ENCODE measurements at regions not wholly inside any gene's neighbourhood (a gene's known extent, or its start where the extent isn't known, plus 50 kb on each side); places are given as distances from the start of the nearest gene placed in this dataset.

DNA sequence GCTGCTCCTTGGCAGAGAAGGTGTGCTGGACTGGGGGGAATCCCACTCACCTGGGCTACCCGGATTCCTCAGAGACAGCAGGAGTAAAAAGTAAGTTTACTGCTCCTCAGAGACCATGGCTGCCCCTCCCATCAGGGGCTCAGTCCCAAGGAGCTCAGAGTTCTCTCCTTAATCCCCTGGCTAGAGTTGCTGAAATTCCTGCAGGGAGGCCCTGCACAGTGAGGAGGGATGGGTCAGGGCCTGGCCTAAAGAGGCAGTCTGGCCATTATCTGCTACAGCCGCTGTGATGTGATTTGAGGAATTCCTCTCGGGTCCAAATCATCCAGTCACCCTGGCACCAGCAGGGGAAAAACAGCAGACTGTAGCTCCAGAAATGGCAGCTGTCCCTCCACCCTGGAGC, 502.5 kb downstream of the PCDH17 start:
- DNase-seq (ENCODE audit: extremely low read depth, low read depth) = no peak
- H3K4me3 ChIP-seq (replicated peaks; ENCODE audit: low read depth, low read length) = no peak overlapping the region
- TF ChIP-seq, protein P1, sequence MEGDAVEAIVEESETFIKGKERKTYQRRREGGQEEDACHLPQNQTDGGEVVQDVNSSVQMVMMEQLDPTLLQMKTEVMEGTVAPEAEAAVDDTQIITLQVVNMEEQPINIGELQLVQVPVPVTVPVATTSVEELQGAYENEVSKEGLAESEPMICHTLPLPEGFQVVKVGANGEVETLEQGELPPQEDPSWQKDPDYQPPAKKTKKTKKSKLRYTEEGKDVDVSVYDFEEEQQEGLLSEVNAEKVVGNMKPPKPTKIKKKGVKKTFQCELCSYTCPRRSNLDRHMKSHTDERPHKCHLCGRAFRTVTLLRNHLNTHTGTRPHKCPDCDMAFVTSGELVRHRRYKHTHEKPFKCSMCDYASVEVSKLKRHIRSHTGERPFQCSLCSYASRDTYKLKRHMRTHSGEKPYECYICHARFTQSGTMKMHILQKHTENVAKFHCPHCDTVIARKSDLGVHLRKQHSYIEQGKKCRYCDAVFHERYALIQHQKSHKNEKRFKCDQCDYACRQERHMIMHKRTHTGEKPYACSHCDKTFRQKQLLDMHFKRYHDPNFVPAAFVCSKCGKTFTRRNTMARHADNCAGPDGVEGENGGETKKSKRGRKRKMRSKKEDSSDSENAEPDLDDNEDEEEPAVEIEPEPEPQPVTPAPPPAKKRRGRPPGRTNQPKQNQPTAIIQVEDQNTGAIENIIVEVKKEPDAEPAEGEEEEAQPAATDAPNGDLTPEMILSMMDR (IDR thresholded peaks at IDR 0.05; ENCODE audit: low read depth, low read length, missing control alignments) = no peak

DNA sequence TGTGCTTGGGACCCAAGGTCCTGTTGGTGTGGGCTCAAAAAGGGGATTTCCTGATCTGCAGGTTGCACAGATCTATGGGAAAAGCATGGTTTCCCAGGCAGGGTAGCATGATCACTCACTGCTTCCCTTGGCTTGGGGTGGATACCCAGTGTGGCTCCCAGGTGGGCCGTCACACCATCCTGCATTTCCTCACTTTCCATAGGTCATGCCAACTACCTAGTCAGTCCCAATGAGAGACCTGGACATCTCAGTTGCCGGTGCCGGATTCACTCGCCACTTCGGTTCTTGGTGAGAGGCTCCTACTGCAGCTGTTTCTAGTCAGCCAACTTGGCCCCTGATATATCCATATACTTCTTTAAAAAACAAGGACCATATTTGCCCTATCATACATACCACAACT, 503.0 kb downstream of the PCDH17 start:
- TF ChIP-seq, protein P1 (IDR thresholded peaks at IDR 0.05; ENCODE audit: low read depth, low read length, missing control alignments) = no peak
- DNase-seq (ENCODE audit: extremely low read depth, low read depth) = no peak
- H3K4me3 ChIP-seq (replicated peaks; ENCODE audit: low read depth, low read length) = no peak overlapping the region

DNA sequence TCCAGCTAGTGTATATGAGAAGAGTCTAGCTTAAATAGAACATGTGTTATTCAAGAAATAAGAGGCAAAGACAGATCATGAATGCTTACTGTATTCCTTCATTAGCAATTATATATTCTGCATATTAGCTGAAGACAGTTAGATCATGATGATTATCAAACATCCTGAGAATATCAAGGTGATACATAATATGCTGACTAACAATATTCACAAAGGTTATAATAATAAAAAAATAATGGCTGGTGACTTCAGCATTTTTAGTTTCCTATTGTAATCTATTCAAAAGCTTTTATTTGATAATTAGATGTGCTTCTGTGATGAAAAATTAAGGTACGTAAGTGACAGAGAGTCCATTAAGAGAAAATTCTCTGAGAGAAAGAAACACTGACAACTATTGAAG, 511.4 kb downstream of the PCDH17 start:
- TF ChIP-seq, protein P1 (IDR thresholded peaks at IDR 0.05; ENCODE audit: low read depth, low read length, missing control alignments) = no peak
- DNase-seq (ENCODE audit: extremely low read depth, low read depth) = no peak
- H3K4me3 ChIP-seq (replicated peaks; ENCODE audit: low read depth, low read length) = no peak overlapping the region

GRCh38 chr13:58144616-58145015, 513.1 kb downstream of the PCDH17 start:
- TF ChIP-seq, protein P1 (IDR thresholded peaks at IDR 0.05; ENCODE audit: low read depth, low read length, missing control alignments) = no peak
- DNase-seq (ENCODE audit: extremely low read depth, low read depth) = no peak

DNA sequence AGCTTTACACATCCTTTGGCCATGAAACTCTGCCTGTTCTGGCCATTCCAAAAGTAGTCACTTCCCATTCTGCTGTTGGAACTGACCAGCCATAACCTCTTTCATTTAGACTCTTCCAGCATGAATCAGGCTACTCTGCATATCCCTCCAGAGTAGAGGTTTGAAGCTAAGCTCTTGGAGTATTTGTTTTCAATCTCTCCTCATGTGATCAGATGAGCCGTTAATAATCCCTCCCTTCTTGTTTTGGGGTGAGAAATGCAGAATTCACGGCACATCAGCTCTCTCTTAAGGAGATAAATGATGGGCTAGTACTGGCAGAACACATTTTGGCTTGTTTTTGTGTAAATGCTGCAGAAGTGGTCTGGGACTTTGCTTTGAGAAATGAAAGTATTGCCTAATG, 519.9 kb downstream of the PCDH17 start:
- TF ChIP-seq, protein P1 (IDR thresholded peaks at IDR 0.05; ENCODE audit: low read depth, low read length, missing control alignments) = no peak
- no peak for DNase-seq (ENCODE audit: extremely low read depth, low read depth)
- no peak overlapping the region for H3K4me3 ChIP-seq (replicated peaks; ENCODE audit: low read depth, low read length)

More at GRCh38 chr13:58144616-58145015, 513.1 kb downstream of the PCDH17 start:
- H3K4me3 ChIP-seq (replicated peaks; ENCODE audit: low read depth, low read length) = no peak overlapping the region

DNA sequence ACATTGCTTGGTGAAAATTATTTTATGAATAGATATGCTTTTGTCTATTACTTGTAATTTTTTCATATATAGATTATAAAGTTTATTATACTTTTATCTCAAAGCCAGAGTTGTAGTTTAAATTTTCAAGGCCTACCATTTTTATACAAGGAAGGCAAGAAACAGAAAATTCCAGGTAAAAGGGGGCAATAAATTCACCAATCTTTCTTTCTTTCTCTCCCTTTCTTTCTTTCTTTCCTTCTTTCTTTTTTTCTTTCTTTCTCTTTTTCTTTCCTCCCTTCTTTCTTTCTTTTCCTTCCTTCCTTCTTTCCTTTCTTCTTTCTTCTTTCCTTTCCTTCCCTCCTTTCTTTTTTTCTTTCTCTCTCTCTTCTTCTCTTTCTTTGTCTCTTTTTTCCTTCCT, 529.4 kb downstream of the PCDH17 start:
- no peak overlapping the region for H3K4me3 ChIP-seq (replicated peaks; ENCODE audit: low read depth, low read length)
- TF ChIP-seq, protein P1 (IDR thresholded peaks at IDR 0.05; ENCODE audit: low read depth, low read length, missing control alignments) = no peak
- DNase-seq (ENCODE audit: extremely low read depth, low read depth) = no peak

GRCh38 chr13:58165617-58166016, 534.1 kb downstream of the PCDH17 start:
- H3K4me3 ChIP-seq (replicated peaks; ENCODE audit: low read depth, low read length) = no peak overlapping the region
- no peak for DNase-seq (ENCODE audit: extremely low read depth, low read depth)
- TF ChIP-seq, protein P1 (IDR thresholded peaks at IDR 0.05; ENCODE audit: low read depth, low read length, missing control alignments) = no peak
